Fibroblast of skin of right biceps (primary cell): ENCODE measurements at regions not wholly inside any gene's neighbourhood (a gene's known extent, or its start where the extent isn't known, plus 50 kb on each side); places are given as distances from the start of the nearest gene placed in this dataset.

ENCODE experiments used
- DNase-seq: peaks from one replicate; pipeline ENCODE4 v3.0.0-alpha.2; 2013

GRCh38 chr14:87214558-87214957 lies 778.4 kb downstream of the GALC start:
- no peak for DNase-seq

GRCh38 chr14:87207756-87208155 lies 785.2 kb downstream of the GALC start:
- DNase-seq = peak; percentile 4

GRCh38 chr14:87205811-87206210 lies 787.2 kb downstream of the GALC start:
- no peak for DNase-seq

GRCh38 chr14:87203346-87203745 lies 789.6 kb downstream of the GALC start:
- no peak for DNase-seq

- DNase-seq = no peak
These were observed 793.6 kb downstream of the GALC start for GRCh38 chr14:87199381-87199780.

GRCh38 chr14:87196436-87196835 lies 796.5 kb downstream of the GALC start:
- DNase-seq = peak; percentile 18

- DNase-seq = no peak
These were observed 805.2 kb downstream of the GALC start for GRCh38 chr14:87187786-87188185.

GRCh38 chr14:87186737-87187136 lies 806.2 kb downstream of the GALC start:
- DNase-seq = no peak

- no peak for DNase-seq
These were observed 806.9 kb downstream of the GALC start for GRCh38 chr14:87185961-87186560.

GRCh38 chr14:87184180-87184579 lies 808.8 kb downstream of the GALC start:
- no peak for DNase-seq

- DNase-seq = peak; percentile 9
These were observed 811.7 kb downstream of the GALC start for GRCh38 chr14:87181288-87181687.

GRCh38 chr14:87179936-87180335 lies 813.0 kb downstream of the GALC start:
- no peak for DNase-seq

- DNase-seq = no peak
These were observed 814.7 kb downstream of the GALC start for GRCh38 chr14:87178277-87178676.

GRCh38 chr14:87175175-87175574 lies 817.8 kb downstream of the GALC start:
- DNase-seq = no peak

GRCh38 chr14:87171141-87171540 lies 821.8 kb downstream of the GALC start:
- DNase-seq = peak; percentile 49

GRCh38 chr14:87170179-87170578 lies 822.8 kb downstream of the GALC start:
- no peak for DNase-seq

GRCh38 chr14:87169362-87169761 lies 823.6 kb downstream of the GALC start:
- DNase-seq = no peak

GRCh38 chr14:87161502-87161901 lies 831.5 kb downstream of the GALC start:
- DNase-seq = no peak

- peak; percentile 24 for DNase-seq
These were observed 832.0 kb downstream of the GALC start for GRCh38 chr14:87160989-87161388.

- no peak for DNase-seq
These were observed 834.7 kb downstream of the GALC start for GRCh38 chr14:87158283-87158682.

GRCh38 chr14:87156878-87157277 lies 836.1 kb downstream of the GALC start:
- DNase-seq = no peak

- DNase-seq = no peak
These were observed 837.0 kb downstream of the GALC start for GRCh38 chr14:87155856-87156488.

GRCh38 chr14:87153901-87154300 lies 839.1 kb downstream of the GALC start:
- DNase-seq = no peak

GRCh38 chr14:87153391-87153790 lies 839.6 kb downstream of the GALC start:
- no peak for DNase-seq

- DNase-seq = no peak
These were observed 840.3 kb downstream of the GALC start for GRCh38 chr14:87152693-87153092.
